Colonic mucosa (tissue), 4 donors: ENCODE measurements at regions not wholly inside any gene's neighbourhood (a gene's known extent, or its start where the extent isn't known, plus 50 kb on each side); places are given as distances from the start of the nearest gene placed in this dataset.

Experiments
- DNase-seq: peaks from one replicate; pipeline ENCODE4 v3.0.0-alpha.2; 2020
- H3K27ac ChIP-seq: fragments of 200-600 bp; one replicate; pipeline ENCODE4 v1.8.0; 2021
- H3K27me3 ChIP-seq: fragments of 200-600 bp; one replicate; pipeline ENCODE4 v1.8.0; 2021
- H3K36me3 ChIP-seq: fragments of 200-600 bp; one replicate; pipeline ENCODE4 v1.8.0; 2021
- H3K4me1 ChIP-seq: fragments of 200-600 bp; one replicate; pipeline ENCODE4 v1.8.0; 2021; ENCODE audit warnings: mild to moderate bottlenecking
- H3K4me3 ChIP-seq: fragments of 200-600 bp; one replicate; pipeline ENCODE4 v1.8.0; 2021
- H3K9ac ChIP-seq, 2 donors: one replicate each; pipeline ENCODE4 v1.7.0; 2013; ENCODE audit warnings: control low read depth in 2 of 2, low read depth in 2 of 2, low read length in 2 of 2
- H3K9me3 ChIP-seq: fragments of 200-600 bp; one replicate; pipeline ENCODE4 v1.8.0; 2021
- intact Hi-C: fragments of 100-400 bp; cut with DNase I; formaldehyde crosslinking; loops from one replicate; pipeline ENCODE4 v1.14.1; 2022
- TF ChIP-seq, protein P1 (sequence below): fragments of 200-600 bp; IDR thresholded peaks from one replicate; pipeline ENCODE4 v1.8.0; 2022; ENCODE audit warnings: antibody characterized with exemption, mild to moderate bottlenecking
- donor health status: healthy.
- donor health status: DM: no; HTN: no; CAD: no.
- donor health status: DM: no; HTN: no; CAD: no.

DNA sequence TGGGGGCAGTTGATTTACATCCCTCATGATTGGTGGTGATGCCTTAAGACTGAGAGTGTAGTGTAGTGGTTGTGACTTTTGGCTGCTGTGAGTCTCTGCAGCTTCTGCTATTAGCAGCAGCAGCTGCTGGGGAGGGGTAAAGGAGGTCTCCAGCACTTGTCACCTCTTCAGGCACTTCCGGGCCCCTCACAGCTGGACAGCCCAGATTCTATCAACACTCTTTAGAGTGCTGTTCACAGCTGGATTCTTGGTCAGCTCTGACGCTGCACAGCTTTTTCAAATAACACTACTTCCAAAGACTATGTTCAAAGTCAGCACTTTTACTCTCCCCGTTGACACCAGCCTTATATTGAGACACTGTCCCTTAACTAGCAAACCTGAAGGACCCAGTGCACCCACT is 396.0 kb downstream of the MEIS1 start:
- no peak overlapping the region for H3K9ac ChIP-seq
- no peak overlapping the region for H3K27ac ChIP-seq
- H3K36me3 ChIP-seq: no peaks in the 10 kb centered on the region
- H3K4me1 ChIP-seq: no peaks in the 10 kb centered on the region
- no peak overlapping the region for H3K4me3 ChIP-seq
- TF ChIP-seq, protein P1, sequence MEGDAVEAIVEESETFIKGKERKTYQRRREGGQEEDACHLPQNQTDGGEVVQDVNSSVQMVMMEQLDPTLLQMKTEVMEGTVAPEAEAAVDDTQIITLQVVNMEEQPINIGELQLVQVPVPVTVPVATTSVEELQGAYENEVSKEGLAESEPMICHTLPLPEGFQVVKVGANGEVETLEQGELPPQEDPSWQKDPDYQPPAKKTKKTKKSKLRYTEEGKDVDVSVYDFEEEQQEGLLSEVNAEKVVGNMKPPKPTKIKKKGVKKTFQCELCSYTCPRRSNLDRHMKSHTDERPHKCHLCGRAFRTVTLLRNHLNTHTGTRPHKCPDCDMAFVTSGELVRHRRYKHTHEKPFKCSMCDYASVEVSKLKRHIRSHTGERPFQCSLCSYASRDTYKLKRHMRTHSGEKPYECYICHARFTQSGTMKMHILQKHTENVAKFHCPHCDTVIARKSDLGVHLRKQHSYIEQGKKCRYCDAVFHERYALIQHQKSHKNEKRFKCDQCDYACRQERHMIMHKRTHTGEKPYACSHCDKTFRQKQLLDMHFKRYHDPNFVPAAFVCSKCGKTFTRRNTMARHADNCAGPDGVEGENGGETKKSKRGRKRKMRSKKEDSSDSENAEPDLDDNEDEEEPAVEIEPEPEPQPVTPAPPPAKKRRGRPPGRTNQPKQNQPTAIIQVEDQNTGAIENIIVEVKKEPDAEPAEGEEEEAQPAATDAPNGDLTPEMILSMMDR: no peak
- DNase-seq: no peak
- no peaks in the 10 kb centered on the region for H3K9me3 ChIP-seq
- intact Hi-C loops: no loop called here
- H3K27me3 ChIP-seq: no peaks in the 10 kb centered on the region

DNA sequence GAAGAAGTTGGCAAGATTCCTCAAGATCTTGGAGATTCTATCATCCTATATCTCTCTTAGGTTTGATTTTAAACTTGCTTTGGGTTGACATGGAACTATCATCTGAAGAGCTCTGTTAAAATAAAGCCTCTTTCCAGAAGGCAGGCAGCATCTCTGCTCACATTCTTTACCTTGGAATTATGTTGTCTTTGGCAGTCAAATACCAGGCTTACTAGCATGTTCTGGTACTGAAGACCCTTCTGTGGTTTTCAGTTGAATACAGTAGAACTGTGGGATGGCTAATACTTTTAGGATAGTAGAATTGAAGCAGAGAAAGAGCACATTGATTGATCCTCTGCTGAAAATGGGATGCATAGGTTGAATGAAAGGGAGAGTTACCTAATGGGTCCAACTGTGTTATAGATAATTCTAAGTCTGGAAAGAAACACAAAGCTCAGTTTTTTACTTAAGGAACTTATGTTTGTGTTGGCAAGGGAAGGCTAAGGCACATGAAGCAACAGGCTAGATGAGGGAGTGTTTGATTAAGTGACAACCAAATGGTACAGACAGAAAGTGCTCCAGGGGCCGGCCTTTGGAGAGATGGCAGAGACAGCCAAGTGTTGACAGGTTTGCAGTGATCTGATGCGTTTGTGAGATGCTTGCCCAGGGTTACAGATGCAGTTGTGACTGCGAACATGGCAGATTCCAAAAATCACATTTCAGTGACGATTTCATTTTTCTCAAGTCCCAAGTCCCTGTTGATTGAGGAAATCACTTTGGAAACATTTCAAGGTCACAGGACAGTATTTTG is 397.9 kb downstream of the MEIS1 start:
- Histone ChIP-seq H3K9ac (no peak overlapping the region), H3K4me1 (no peaks in the 10 kb centered on the region), H3K27me3 (no peaks in the 10 kb centered on the region), H3K4me3 (no peak overlapping the region), H3K9me3 (no peaks in the 10 kb centered on the region), H3K36me3 (no peaks in the 10 kb centered on the region), H3K27ac (no peak overlapping the region)
- TF ChIP-seq, protein P1: no peak
- intact Hi-C loops: no loop called here
- no peak for DNase-seq

DNA sequence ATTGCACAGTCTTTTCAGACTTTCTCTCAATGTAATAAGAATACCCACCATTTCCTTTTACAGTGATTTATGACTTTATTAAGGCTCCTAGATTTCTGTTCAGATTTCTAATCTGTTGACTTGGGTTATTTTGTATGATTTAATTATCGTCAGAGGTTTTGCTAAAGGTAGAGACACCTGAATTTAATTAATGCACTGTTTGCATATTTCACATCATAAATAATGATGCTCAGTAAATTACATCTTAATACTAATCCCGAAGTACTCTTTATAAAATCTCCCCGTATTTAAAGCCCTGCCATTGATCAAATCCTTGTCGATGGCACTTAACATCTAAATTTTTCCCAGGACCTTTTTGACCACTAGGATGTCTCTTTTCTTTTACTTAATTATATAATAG is 399.9 kb downstream of the MEIS1 start:
- TF ChIP-seq, protein P1: no peak

DNA sequence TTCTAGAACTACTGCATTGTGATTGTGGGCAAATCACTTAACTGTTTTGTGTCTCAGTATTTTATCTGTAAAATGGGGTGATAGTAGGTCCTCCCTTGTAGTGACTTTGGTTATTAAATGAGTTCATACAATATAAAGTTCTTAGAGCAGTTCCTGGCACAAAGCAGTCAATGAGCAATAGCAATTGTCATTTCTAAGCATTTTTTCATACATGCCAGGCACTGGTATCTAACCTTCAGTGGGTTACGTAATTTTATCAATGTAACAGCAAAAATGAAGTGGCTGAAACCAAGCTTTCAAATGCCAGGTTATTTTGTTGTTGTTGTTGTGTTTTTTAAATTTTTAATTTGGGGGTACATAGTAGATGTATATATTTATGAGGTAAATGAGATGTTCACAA is 401.9 kb downstream of the MEIS1 start:
- TF ChIP-seq, protein P1: no peak
- DNase-seq: no peak
- intact Hi-C loops: no loop called here

More for the DNA sequence above, 399.9 kb downstream of the MEIS1 start:
- no peaks in the 10 kb centered on the region for H3K27me3 ChIP-seq
- no peak overlapping the region for H3K4me3 ChIP-seq
- no peak overlapping the region for H3K9ac ChIP-seq
- H3K36me3 ChIP-seq: no peaks in the 10 kb centered on the region
- no peaks in the 10 kb centered on the region for H3K9me3 ChIP-seq
- DNase-seq: no peak
- H3K27ac ChIP-seq: no peak overlapping the region
- intact Hi-C loops: no loop called here
- no peaks in the 10 kb centered on the region for H3K4me1 ChIP-seq

DNA sequence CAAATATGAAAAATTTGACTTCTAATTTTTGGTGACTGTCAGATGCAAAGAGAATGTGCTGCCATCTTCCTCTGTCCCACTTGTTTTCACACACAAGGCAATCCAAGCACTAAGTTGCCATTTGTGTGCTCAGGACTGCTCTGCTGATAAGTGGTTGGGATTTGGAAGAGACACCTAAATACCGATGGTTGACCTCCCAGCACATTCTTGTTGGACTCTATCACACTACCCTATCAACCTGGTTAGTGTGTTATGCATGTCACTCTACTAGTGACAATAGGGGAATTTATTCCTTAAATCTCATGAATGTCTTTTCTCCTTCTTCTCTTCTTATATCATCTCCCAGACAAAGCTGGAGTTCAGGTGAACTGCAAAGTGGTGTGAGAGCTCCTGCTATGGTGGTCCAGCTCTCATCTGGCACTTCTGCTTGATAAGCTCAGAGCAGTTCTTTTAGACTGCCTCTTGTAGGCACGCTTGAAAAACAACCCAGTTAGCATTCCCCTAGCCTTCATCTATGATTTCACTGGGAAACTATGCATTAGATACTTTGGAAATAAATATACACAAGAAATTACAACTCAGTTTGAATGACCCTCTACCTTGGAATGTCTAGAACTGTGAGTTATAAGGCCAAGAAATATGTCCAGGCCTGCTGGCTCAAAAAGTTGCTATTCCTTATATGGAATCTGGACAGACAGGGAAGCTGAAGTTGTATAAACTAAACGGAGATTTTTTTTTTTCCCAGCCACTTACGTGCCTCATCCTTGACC is 404.8 kb downstream of the MEIS1 start:
- no peak for DNase-seq
- intact Hi-C loops: no loop called here
- Histone ChIP-seq H3K36me3 (no peaks in the 10 kb centered on the region), H3K9me3 (no peaks in the 10 kb centered on the region), H3K27ac (no peak overlapping the region), H3K27me3 (no peaks in the 10 kb centered on the region), H3K4me1 (no peaks in the 10 kb centered on the region), H3K4me3 (no peak overlapping the region), H3K9ac (no peak overlapping the region)
- TF ChIP-seq, protein P1: no peak

More for the DNA sequence above, 401.9 kb downstream of the MEIS1 start:
- Histone ChIP-seq H3K27me3 (no peaks in the 10 kb centered on the region), H3K9me3 (no peaks in the 10 kb centered on the region), H3K9ac (no peak overlapping the region), H3K4me1 (no peaks in the 10 kb centered on the region), H3K36me3 (no peaks in the 10 kb centered on the region), H3K4me3 (no peak overlapping the region), H3K27ac (no peak overlapping the region)
